ENCODE measurements at regions not wholly inside any gene's neighbourhood (a gene's known extent, or its start where the extent isn't known, plus 50 kb on each side); places are given as distances from the start of the nearest gene placed in this dataset.
"Not testable (repeated sequence)": the region's sequence is repeated elsewhere in the genome, so short reads cannot be mapped to it uniquely, and the experiment has no call there.

GRCh38 chr20:52031563-52032303, 159.8 kb downstream of the ZFP64 start:
- H3K9me3 ChIP-seq (ENCODE audit: severe bottlenecking): no peaks in the 10 kb centered on the region
- H3K36me3 ChIP-seq (ENCODE audit: low read depth): no peaks in the 10 kb centered on the region
- DNase-seq (ENCODE audit: low spot score) (no peak), ATAC-seq (ENCODE audit: low read depth) (peak; percentile 66)
- H3K27me3 ChIP-seq (ENCODE audit: insufficient read depth, poor library complexity, severe bottlenecking): no peaks in the 10 kb centered on the region
- H3K4me1 ChIP-seq (ENCODE audit: insufficient read depth, poor library complexity, severe bottlenecking): peaks cover 13% of the 10 kb centered on the region
- H3K4me3 ChIP-seq (ENCODE audit: severe bottlenecking): no peak overlapping the region
- H3K27ac ChIP-seq (ENCODE audit: poor library complexity, severe bottlenecking): peak overlapping the region; percentile 26
- TF ChIP-seq, protein P1, sequence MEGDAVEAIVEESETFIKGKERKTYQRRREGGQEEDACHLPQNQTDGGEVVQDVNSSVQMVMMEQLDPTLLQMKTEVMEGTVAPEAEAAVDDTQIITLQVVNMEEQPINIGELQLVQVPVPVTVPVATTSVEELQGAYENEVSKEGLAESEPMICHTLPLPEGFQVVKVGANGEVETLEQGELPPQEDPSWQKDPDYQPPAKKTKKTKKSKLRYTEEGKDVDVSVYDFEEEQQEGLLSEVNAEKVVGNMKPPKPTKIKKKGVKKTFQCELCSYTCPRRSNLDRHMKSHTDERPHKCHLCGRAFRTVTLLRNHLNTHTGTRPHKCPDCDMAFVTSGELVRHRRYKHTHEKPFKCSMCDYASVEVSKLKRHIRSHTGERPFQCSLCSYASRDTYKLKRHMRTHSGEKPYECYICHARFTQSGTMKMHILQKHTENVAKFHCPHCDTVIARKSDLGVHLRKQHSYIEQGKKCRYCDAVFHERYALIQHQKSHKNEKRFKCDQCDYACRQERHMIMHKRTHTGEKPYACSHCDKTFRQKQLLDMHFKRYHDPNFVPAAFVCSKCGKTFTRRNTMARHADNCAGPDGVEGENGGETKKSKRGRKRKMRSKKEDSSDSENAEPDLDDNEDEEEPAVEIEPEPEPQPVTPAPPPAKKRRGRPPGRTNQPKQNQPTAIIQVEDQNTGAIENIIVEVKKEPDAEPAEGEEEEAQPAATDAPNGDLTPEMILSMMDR (IDR thresholded peaks at IDR 0.05; ENCODE audit: poor library complexity, severe bottlenecking): no peak

GRCh38 chr20:52031206-52031562, 160.4 kb downstream of the ZFP64 start:
- Histone ChIP-seq H3K4me3 (ENCODE audit: severe bottlenecking) (no peak overlapping the region), H3K9me3 (ENCODE audit: severe bottlenecking) (no peaks in the 10 kb centered on the region), H3K27ac (ENCODE audit: poor library complexity, severe bottlenecking) (peak overlapping the region; percentile 26), H3K27me3 (ENCODE audit: insufficient read depth, poor library complexity, severe bottlenecking) (no peaks in the 10 kb centered on the region), H3K4me1 (ENCODE audit: insufficient read depth, poor library complexity, severe bottlenecking) (peaks cover 13% of the 10 kb centered on the region), H3K36me3 (ENCODE audit: low read depth) (no peaks in the 10 kb centered on the region)
- no peak for ATAC-seq (ENCODE audit: low read depth)
- TF ChIP-seq, protein P1 (IDR thresholded peaks at IDR 0.05; ENCODE audit: poor library complexity, severe bottlenecking): no peak
- DNase-seq (ENCODE audit: low spot score): no peak

GRCh38 chr20:52029129-52029528, 162.4 kb downstream of the ZFP64 start:
- H3K36me3 ChIP-seq (ENCODE audit: low read depth); H3K4me3 ChIP-seq (ENCODE audit: severe bottlenecking); H3K9me3 ChIP-seq (ENCODE audit: severe bottlenecking); H3K27ac ChIP-seq (ENCODE audit: poor library complexity, severe bottlenecking); H3K27me3 ChIP-seq (ENCODE audit: insufficient read depth, poor library complexity, severe bottlenecking); DNase-seq (ENCODE audit: low spot score); ATAC-seq (ENCODE audit: low read depth): not testable (repeated sequence)
- H3K4me1 ChIP-seq (ENCODE audit: insufficient read depth, poor library complexity, severe bottlenecking): peaks cover 13% of the 10 kb centered on the region

DNA sequence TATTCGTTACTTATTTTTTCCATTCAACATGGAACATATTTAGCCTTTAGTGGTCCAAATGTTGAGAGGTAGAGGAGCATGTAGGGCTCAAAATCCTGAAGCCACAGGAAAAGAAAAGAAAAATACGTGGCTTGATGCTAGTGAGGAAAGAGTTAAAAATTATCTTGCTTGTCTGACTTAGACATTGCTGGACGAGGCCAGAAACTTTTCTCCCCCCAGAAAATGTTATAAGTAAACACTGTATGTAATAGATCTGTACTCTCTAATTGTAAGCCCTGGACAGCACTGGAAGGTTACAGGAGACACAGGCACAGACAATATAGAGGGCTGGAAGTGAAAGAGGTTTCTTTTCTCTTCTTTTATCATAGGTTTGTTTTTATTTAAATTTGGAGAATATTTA, 165.6 kb downstream of the ZFP64 start:
- Histone ChIP-seq H3K36me3 (ENCODE audit: low read depth) (no peaks in the 10 kb centered on the region), H3K4me3 (ENCODE audit: severe bottlenecking) (no peak overlapping the region), H3K9me3 (ENCODE audit: severe bottlenecking) (no peaks in the 10 kb centered on the region), H3K27ac (ENCODE audit: poor library complexity, severe bottlenecking) (no peak overlapping the region), H3K4me1 (ENCODE audit: insufficient read depth, poor library complexity, severe bottlenecking) (peaks cover 3% of the 10 kb centered on the region), H3K27me3 (ENCODE audit: insufficient read depth, poor library complexity, severe bottlenecking) (no peaks in the 10 kb centered on the region)
- DNase-seq (ENCODE audit: low spot score) (no peak), ATAC-seq (ENCODE audit: low read depth) (no peak)
- TF ChIP-seq, protein P1 (IDR thresholded peaks at IDR 0.05; ENCODE audit: poor library complexity, severe bottlenecking): no peak

DNA sequence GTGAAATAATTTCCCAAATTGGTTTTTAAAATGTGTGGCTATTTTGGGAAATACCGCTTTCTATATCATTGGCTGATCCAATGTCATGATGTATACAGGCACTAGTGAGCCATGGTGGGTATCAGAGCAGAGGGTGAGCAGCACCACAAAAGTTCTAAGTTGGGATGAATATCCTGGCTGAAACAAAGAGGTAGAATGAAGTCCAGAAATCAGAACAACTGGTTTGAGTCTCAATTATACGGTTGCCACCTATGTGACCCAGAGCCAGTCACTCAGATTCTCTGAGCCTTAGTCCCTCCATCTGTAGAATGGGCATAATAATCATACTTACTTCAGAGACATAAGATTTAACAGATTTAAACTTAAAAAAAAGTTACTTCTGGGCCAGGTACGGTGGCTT, 172.3 kb downstream of the ZFP64 start:
- Histone ChIP-seq H3K4me1 (ENCODE audit: insufficient read depth, poor library complexity, severe bottlenecking) (peaks cover 3% of the 10 kb centered on the region), H3K36me3 (ENCODE audit: low read depth) (no peaks in the 10 kb centered on the region), H3K9me3 (ENCODE audit: severe bottlenecking) (no peaks in the 10 kb centered on the region), H3K4me3 (ENCODE audit: severe bottlenecking) (no peak overlapping the region), H3K27me3 (ENCODE audit: insufficient read depth, poor library complexity, severe bottlenecking) (no peaks in the 10 kb centered on the region), H3K27ac (ENCODE audit: poor library complexity, severe bottlenecking) (no peak overlapping the region)
- TF ChIP-seq, protein P1 (IDR thresholded peaks at IDR 0.05; ENCODE audit: poor library complexity, severe bottlenecking): no peak
- no peak for DNase-seq (ENCODE audit: low spot score)
- ATAC-seq (ENCODE audit: low read depth): no peak
